Suprapubic skin (tissue), 3 donors: ENCODE measurements at regions not wholly inside any gene's neighbourhood (a gene's known extent, or its start where the extent isn't known, plus 50 kb on each side); places are given as distances from the start of the nearest gene placed in this dataset.

Experiments used
- CTCF ChIP-seq, 2 donors: fragments of 200-600 bp in 1 of 2; fragments of 450-650 bp in 1 of 2; sonication (generic) in 1 of 2; IDR thresholded peaks; one replicate each; pipeline ENCODE4 v1.5.1; 2016 to 2019; ENCODE audit warnings: antibody characterized with exemption in 2 of 2, mild to moderate bottlenecking in 1 of 2, moderate library complexity in 1 of 2
- POLR2AphosphoS5 ChIP-seq, 3 donors: sonication (generic); formaldehyde crosslinking; IDR thresholded peaks; one replicate each; pipeline ENCODE4 v1.6.1; 2017; ENCODE audit warnings: antibody characterized with exemption in 3 of 3

- TF ChIP-seq CTCF (IDR thresholded peaks at IDR 0.05): no peak
- no peak for TF ChIP-seq POLR2AphosphoS5 (IDR thresholded peaks at IDR 0.05)
These were observed 267.2 kb upstream of the SALL1 start for GRCh38 chr16:51418258-51418657.
